HuH-7 (cell line): ENCODE measurements at regions not wholly inside any gene's neighbourhood (a gene's known extent, or its start where the extent isn't known, plus 50 kb on each side); places are given as distances from the start of the nearest gene placed in this dataset.
"Not testable (repeated sequence)": the region's sequence is repeated elsewhere in the genome, so short reads cannot be mapped to it uniquely, and the experiment has no call there.

Experiments
- DNase-seq: peaks from one replicate; pipeline ENCODE4 v3.0.0; 2011; ENCODE audit warnings: low spot score

DNA sequence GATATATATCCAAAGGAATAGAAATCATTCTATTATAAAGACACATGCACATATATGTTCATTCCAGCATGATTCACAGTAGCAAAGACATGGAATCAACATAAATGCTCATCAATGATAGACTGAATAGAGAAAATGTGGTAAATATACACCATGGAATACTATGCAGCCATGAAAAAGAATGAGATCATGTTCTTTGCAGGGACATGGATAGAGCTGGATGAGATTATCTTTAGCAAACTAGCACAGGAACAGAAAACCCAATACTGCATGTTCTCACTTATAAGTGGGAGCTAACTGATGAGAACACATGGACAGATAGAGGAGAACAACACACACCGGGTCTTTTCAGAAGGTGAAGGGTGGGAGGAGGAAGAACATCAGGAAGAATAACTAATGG lies 1318.6 kb downstream of the PCDH19 start:
- DNase-seq: no peak

DNA sequence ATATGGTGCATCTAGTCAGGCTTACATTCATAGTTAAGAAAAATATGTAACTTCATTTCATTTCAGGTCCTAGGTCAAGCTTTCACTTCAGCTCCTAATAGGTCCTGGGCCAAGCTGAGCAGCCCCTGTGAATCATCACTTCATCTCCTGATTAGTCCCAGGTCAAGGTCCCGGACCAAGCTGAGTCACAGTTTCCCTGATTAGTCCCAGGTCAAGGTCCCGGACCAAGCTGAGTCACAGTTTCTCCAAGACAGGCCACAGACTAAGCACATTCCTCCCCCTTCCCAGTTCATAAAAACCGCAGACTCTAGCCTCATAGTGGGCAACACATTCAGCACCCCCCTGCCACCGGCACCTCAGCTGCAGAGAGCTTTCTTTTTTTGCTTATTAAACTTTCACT lies 1331.8 kb downstream of the PCDH19 start:
- DNase-seq: no peak

DNA sequence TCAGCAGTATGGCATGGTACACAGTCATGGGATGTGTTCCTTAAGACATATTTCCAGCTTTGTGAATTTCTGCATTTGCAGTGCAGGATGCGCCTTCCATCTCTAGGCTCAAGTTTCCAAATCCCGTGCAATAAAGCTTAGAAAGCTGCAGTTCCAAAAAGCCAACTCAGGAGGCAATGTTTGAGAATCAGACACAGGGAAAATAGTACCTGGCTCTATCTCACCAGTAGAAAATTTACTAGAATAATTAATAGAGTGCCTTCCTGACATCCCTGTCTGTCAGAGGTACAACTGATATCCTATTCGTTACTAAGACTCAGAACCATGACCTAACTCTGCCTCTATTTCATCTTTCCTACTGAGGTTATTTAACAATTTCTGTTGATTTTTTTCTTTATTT lies 1333.0 kb downstream of the PCDH19 start:
- no peak for DNase-seq

- no peak for DNase-seq
These were observed 1336.5 kb downstream of the PCDH19 start for GRCh38 chrX:99073551-99073950.

DNA sequence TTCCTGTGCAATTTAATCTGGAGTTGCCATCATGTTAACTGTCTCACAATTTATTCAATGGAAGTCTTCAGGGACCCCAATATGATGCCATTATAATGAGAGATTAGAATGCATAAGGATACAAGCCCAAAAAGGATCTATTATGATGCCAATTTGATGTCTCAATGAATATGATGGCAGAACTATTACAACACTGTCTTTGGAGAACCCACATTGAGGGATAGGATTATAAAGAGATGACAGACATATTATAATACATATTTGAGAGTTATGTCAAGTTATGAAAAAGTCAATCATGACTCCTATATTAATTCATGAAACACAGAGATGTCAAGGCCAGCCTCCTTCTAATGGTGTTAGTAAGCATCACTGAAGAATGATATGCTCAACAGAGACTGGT lies 1358.4 kb downstream of the PCDH19 start:
- DNase-seq: no peak

DNA sequence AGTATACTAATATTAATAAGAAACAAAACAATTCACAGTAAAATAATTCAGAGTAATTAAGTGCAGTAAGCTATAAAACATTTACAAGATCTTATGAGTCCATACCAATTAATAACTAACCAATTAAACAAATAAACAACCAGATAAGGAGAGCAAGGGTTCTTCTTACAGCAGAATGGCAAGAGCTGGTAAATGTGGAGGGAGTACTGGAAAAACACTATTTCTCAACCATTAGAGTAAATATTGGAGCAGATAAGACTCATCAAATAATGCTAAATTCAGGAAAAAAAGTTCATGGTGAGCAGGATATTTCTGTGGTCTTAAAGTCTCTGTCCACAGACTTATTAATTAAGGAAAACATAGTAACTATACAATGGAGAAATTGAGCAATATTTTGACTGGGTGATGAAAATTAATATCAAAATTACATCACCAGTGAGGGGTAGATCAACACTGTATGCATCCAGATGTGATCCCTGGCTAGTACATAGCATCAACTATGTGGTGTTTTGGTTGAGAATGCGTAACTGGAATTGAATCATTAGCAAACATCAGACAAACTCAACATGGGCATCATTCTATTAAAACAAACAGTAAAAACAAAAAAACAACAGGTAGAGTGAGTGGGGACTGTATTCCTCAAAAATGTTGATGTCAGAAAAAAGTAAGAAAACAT lies 1376.7 kb downstream of the PCDH19 start:
- peak; percentile 5 for DNase-seq

DNA sequence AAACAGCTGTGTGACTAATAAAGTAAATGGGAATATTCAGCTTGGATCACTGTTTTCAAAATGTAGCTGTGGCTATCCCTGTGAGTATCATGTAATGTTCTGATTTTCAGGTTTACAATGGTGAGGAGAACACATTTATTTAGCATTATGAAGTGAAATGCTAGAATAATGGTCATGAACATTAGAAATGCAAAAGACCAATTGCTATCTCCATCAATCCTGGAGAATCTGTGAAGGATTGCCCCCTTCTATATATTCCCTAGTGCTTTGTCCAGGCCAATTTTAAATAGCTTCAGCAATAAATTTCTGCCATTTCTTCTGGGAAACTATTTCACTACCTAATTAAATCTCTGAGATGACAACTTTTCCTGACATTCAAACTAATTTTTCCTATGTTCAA lies 1399.1 kb downstream of the PCDH19 start:
- DNase-seq: no peak

- DNase-seq: no peak
These were observed 1408.8 kb downstream of the PCDH19 start for GRCh38 chrX:99001286-99001685.

DNA sequence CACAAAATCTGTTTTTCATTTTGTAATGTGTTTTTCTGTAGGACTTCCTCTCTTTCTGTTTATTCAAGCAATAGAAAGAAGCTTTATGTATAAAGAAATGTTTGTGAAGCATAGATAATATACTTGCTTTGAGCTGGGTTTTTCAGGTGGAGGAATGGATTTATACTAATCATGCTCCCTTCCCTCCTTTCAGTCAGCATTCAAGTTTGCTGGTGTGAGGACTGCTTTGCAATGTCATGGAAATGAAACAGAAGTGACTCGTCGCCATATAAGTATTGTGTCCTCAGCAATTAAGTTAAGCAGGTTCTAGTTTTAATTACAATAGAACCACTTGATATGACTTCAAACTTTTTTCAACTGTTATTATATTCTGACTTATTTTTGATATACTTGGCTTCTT lies 1447.1 kb downstream of the PCDH19 start:
- DNase-seq: no peak

- DNase-seq: no peak
These were observed 1454.1 kb downstream of the PCDH19 start for GRCh38 chrX:98956014-98956413.

DNA sequence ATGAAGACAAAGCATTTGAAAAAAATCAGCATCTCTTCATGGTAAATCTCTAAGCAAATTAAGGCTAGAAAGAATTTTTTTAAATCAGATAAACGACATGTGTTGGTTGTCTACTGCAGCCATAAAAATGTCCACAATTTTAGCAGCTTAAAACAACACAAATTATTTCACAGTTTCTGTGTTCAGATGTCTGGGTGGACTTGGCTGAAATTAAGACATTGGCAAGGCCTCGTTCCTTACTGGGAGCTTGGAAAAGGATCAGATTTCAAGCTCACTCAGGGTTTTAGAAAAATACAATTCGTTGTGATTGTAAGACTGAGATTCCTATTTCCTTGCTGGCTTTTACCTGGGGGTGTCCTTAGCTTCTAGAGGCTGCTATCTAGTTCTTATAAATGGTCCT lies 1470.6 kb downstream of the PCDH19 start:
- no peak for DNase-seq

DNA sequence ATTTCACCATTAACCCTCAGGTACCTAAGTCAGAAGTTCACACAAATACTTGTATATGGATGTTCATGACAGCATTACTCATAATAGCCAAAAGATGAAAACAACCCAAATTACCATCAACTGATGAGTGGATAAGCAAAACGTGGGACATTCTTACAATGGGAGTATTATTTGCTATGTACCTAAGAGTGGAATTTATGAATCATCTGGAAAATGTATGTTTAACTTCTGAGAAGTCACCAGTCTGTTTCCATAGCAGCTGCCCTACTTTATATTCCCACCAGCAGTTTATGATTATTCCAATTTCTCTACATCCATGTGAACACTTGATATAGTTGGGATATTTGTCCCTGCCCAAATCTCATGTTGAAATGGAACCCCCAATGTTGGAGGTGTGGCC lies 1478.9 kb downstream of the PCDH19 start:
- no peak for DNase-seq

- no peak for DNase-seq
These were observed 1485.6 kb downstream of the PCDH19 start for GRCh38 chrX:98924511-98924910.

GRCh38 chrX:98897191-98897590 lies 1512.9 kb downstream of the PCDH19 start:
- no peak for DNase-seq

DNA sequence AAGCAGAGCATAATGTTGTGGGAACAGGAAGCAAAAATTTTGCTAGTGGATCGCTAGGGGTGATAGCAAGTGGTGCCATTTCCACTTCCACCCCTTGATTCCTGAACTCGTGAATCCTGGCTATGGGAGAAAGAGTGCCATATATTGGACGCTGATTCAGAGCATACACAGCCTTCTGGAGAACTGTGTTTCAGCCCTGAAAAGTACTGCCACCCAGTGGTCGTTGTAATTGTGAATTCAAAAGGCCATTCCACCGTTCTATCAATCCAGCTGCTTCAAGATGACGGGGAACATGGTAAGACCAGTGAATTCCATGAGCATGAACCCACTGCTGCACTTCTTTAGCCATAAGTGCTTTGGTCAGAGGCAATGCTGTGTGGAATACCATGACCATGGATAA lies 1559.4 kb downstream of the PCDH19 start:
- not testable (repeated sequence) for DNase-seq
